A549 (cell line): ENCODE measurements at regions not wholly inside any gene's neighbourhood (a gene's known extent, or its start where the extent isn't known, plus 50 kb on each side); places are given as distances from the start of the nearest gene placed in this dataset.
A peak's percentile ranks its signal among the peaks of the same experiment; 100 is the strongest.

ENCODE experiments used
- ATAC-seq, 2 experiments: fragments of 200-7000 bp in 1 of 2; fragments of >200 bp in 1 of 2; cut with Nextera tagmentation in 1 of 2; cut with Tn5 transposase in 1 of 2; 3 replicates each; pipeline versions ENCODE4 v1.8.0 to v1.9.1; 2018 to 2020; ENCODE audit warnings: mild to moderate bottlenecking in 1 of 2, moderate library complexity in 1 of 2
- CTCF ChIA-PET: fragments of 300-600 bp; sonication (Branson Sonifier 250); formaldehyde crosslinking; extraction: SDS; loops from one replicate; lab custom pipeline; 2021; ENCODE audit warnings: antibody characterized with exemption, inconsistent platforms; lab: Yijun Ruan, JAX
- POLR2A ChIA-PET: fragments of 350-600 bp; formaldehyde crosslinking; extraction: SDS; loops from one replicate; lab custom pipeline; 2021; ENCODE audit warnings: antibody characterized with exemption, inconsistent platforms; lab: Yijun Ruan, JAX
- DNase-seq, 2 experiments: peaks; one replicate each; pipeline versions ENCODE4 v3.0.0 to v3.0.0-alpha.2; 2011 to 2016; ENCODE audit warnings: low read depth in 1 of 2, low spot score in 1 of 2
- FAIRE-seq: peaks from 2 replicates; lab custom pipeline; 2011; peaks lifted over from hg19 to GRCh38; lab: Jason Lieb, UNC
- H3K27ac ChIP-seq, 2 experiments: fragments of >200 bp; sonication (Bioruptor Twin); formaldehyde crosslinking; 3 replicates each; pipeline ENCODE4 v1.5.1; 2016 to 2017
- H3K4me1 ChIP-seq: fragments of >200 bp; sonication (Bioruptor Twin); formaldehyde crosslinking; 3 replicates; pipeline ENCODE4 v1.6.1; 2016
- H3K4me2 ChIP-seq: fragments of >200 bp; sonication (Bioruptor Twin); formaldehyde crosslinking; 3 replicates; pipeline ENCODE4 v1.6.1; 2016
- H3K4me3 ChIP-seq: fragments of >200 bp; sonication (Bioruptor Twin); formaldehyde crosslinking; 3 replicates; pipeline ENCODE4 v1.5.1; 2016
- H3K9me3 ChIP-seq: fragments of >200 bp; sonication (Bioruptor Twin); formaldehyde crosslinking; 3 replicates; pipeline ENCODE4 v1.6.1; 2016
- CBX2 ChIP-seq: fragments of 200-600 bp; sonication (generic); IDR thresholded peaks from 2 replicates; pipeline ENCODE4 v1.6.1; 2016; ENCODE audit warnings: low read depth, mild to moderate bottlenecking, borderline replicate concordance
- CBX8 ChIP-seq: fragments of 200-600 bp; sonication (generic); IDR thresholded peaks from 2 replicates; pipeline ENCODE4 v1.6.1; 2016
- CTCF ChIP-seq: fragments of >200 bp; sonication (Bioruptor Twin); formaldehyde crosslinking; IDR thresholded peaks from 3 replicates; pipeline ENCODE4 v1.5.1; 2016
- EHF ChIP-seq: fragments of 250-450 bp; sonication (Bioruptor Pico); IDR thresholded peaks from 2 replicates; pipeline ENCODE4 v1.5.0; 2020; ENCODE audit warnings: mild to moderate bottlenecking
- EHMT2 ChIP-seq: fragments of 200-600 bp; sonication (generic); IDR thresholded peaks from 2 replicates; pipeline ENCODE4 v1.6.1; 2016; ENCODE audit warnings: antibody characterized with exemption, low read depth, mild to moderate bottlenecking, moderate library complexity
- FOSB ChIP-seq: fragments of 250-450 bp; sonication (Bioruptor Pico); IDR thresholded peaks from 2 replicates; pipeline ENCODE4 v1.5.0; 2020; ENCODE audit warnings: mild to moderate bottlenecking, moderate library complexity
- FOXS1 ChIP-seq: fragments of 250-450 bp; sonication (Bioruptor Pico); IDR thresholded peaks from 2 replicates; pipeline ENCODE4 v1.5.0; 2020; ENCODE audit warnings: mild to moderate bottlenecking, moderate library complexity
- HOXB13 ChIP-seq: fragments of 250-450 bp; sonication (Bioruptor Pico); IDR thresholded peaks from 2 replicates; pipeline ENCODE4 v1.5.0; 2020; ENCODE audit warnings: low read depth, mild to moderate bottlenecking, moderate library complexity
- HOXB5 ChIP-seq: fragments of 250-450 bp; sonication (Bioruptor Pico); IDR thresholded peaks from 2 replicates; pipeline ENCODE4 v1.5.0; 2020; ENCODE audit warnings: mild to moderate bottlenecking, moderate library complexity
- MAZ ChIP-seq: fragments of 150-350 bp; IDR thresholded peaks from 2 replicates; pipeline ENCODE4 v1.6.1; 2014; ENCODE audit warnings: antibody characterized with exemption, low read depth, low read length, borderline replicate concordance
- MYC ChIP-seq: IDR thresholded peaks from 2 replicates; pipeline ENCODE4 v1.6.1; 2012; ENCODE audit warnings: mild to moderate bottlenecking, inconsistent platforms, low read length, improper control_type of control experiment, borderline replicate concordance
- POLR2A ChIP-seq: IDR thresholded peaks from 2 replicates; pipeline ENCODE4 v1.6.1; 2012; ENCODE audit warnings: mild to moderate bottlenecking, low read length
- RAD21 ChIP-seq, 2 experiments: fragments of >200 bp in 1 of 2; sonication (Bioruptor Twin) in 1 of 2; formaldehyde crosslinking in 1 of 2; IDR thresholded peaks in 1 of 2; conservative IDR thresholded peaks in 1 of 2; 2 replicates in 1 of 2; 3 replicates in 1 of 2; pipeline ENCODE4 v1.6.1; 2012 to 2018; ENCODE audit warnings: inconsistent platforms in 1 of 2
- SMC3 ChIP-seq: fragments of >200 bp; sonication (Bioruptor Twin); formaldehyde crosslinking; IDR thresholded peaks from 3 replicates; pipeline ENCODE4 v1.6.1; 2018; ENCODE audit warnings: inconsistent platforms
- ZC3H11A ChIP-seq: fragments of 450-650 bp; IDR thresholded peaks from 2 replicates; pipeline ENCODE4 v1.6.1; 2014; ENCODE audit warnings: antibody characterized with exemption, mild to moderate bottlenecking
- ZNF302 ChIP-seq: fragments of 250-450 bp; sonication (Bioruptor Pico); IDR thresholded peaks from 2 replicates; pipeline ENCODE4 v1.9.0; 2021; ENCODE audit warnings: inconsistent platforms, mild to moderate bottlenecking, moderate library complexity
- WGBS: methylation state at CpG from one replicate; pipeline ENCODE4 v1.1.6; 2017; ENCODE audit errors: missing lambda C conversion rate; 5-methylcytosine and 5-hydroxymethylcytosine counted together
- TF ChIP-seq, protein P1 (sequence below): IDR thresholded peaks from 2 replicates; pipeline ENCODE4 v1.6.1; 2012
- TF ChIP-seq, protein P2 (sequence below): fragments of 250-450 bp; sonication (Bioruptor Pico); IDR thresholded peaks from 2 replicates; pipeline ENCODE4 v1.5.0; 2020; ENCODE audit warnings: low read depth, mild to moderate bottlenecking, moderate library complexity
- TF ChIP-seq, protein P3 (sequence below): fragments of 200-600 bp; sonication (generic); IDR thresholded peaks from 2 replicates; pipeline ENCODE4 v1.6.1; 2016; ENCODE audit warnings: antibody characterized with exemption, mild to moderate bottlenecking, moderate library complexity
- TF ChIP-seq, protein P4 (sequence below): fragments of 450-650 bp; IDR thresholded peaks from 2 replicates; pipeline ENCODE4 v1.6.1; 2014; ENCODE audit warnings: antibody characterized with exemption

- CTCF ChIA-PET = interaction anchor here (1.2 to 4.7 kb wide), 5 partner anchors 23 to 340 kb away, joined by 3 to 44 read pairs (median 4); no protein-coding TSS in a partner anchor
Measured at GRCh38 chr11:56909563-56909962, 79.2 kb upstream of the OR5AK2 start.

GRCh38 chr11:56909080-56909479 lies 79.6 kb upstream of the OR5AK2 start:
- ATAC-seq (no peak), FAIRE-seq (no peak), DNase-seq (peak in 1 of 2 experiments; percentile 42)
- Histone ChIP-seq H3K4me1 (peaks cover 52% of the 10 kb centered on the region), H3K4me3 (peak overlapping the region; percentile 20; the same call in 2 of the 3 replicates), H3K9me3 (peaks cover 40% of the 10 kb centered on the region), H3K4me2 (peak overlapping the region; percentile 83), H3K27ac (peak overlapping the region; percentile 95 to 100)
- TF ChIP-seq MAZ (no peak), HOXB13 (CRISPR knock-in tag) (0 out of 2 replicates have a peak, but pooled peaks have one; percentile 45)
- 61% methylated on average over 4 of the region's 4 CpGs for WGBS
- CTCF ChIA-PET = interaction anchor here (0.7 to 4.7 kb wide), 7 partner anchors 22 to 368 kb away, joined by 3 to 44 read pairs (median 3); no protein-coding TSS in a partner anchor
- POLR2A ChIA-PET = no interaction called here

More at GRCh38 chr11:56909563-56909962, 79.2 kb upstream of the OR5AK2 start:
- ATAC-seq (peak; percentile 44 to 53; a peak in 4 of 6 replicates), DNase-seq (peak in 1 of 2 experiments; percentile 72), FAIRE-seq (no peak)
- H3K4me1 ChIP-seq = peaks cover 52% of the 10 kb centered on the region
- H3K4me2 ChIP-seq = peak overlapping the region; percentile 83
- 16% methylated on average over 1 of the region's 1 CpG for WGBS
- POLR2A ChIA-PET = interaction anchor here (1.7 to 2.6 kb wide), 4 partner anchors 23 to 340 kb away, joined by 9 to 17 read pairs (median 14); no protein-coding TSS in a partner anchor
- H3K9me3 ChIP-seq = peaks cover 40% of the 10 kb centered on the region
- TF ChIP-seq CTCF (no peak), FOXS1 (no peak), MYC (no peak), ZNF302 (CRISPR knock-in tag) (no peak), SMC3 (no peak), MAZ (no peak), EHMT2 (no peak), ZC3H11A (no peak), RAD21 (conservative IDR thresholded peaks at IDR 0.05 in 1 of 2, IDR thresholded peaks at IDR 0.05 in 1 of 2) (no peak), FOSB (CRISPR knock-in tag) (no peak), POLR2A (no peak), CBX8 (no peak), EHF (CRISPR knock-in tag) (no peak), HOXB5 (CRISPR knock-in tag) (no peak), CBX2 (no peak)
- TF ChIP-seq, protein P1, sequence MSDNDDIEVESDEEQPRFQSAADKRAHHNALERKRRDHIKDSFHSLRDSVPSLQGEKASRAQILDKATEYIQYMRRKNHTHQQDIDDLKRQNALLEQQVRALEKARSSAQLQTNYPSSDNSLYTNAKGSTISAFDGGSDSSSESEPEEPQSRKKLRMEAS = no peak
- TF ChIP-seq, protein P2, sequence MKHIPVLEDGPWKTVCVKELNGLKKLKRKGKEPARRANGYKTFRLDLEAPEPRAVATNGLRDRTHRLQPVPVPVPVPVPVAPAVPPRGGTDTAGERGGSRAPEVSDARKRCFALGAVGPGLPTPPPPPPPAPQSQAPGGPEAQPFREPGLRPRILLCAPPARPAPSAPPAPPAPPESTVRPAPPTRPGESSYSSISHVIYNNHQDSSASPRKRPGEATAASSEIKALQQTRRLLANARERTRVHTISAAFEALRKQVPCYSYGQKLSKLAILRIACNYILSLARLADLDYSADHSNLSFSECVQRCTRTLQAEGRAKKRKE = no peak
- TF ChIP-seq, protein P3, sequence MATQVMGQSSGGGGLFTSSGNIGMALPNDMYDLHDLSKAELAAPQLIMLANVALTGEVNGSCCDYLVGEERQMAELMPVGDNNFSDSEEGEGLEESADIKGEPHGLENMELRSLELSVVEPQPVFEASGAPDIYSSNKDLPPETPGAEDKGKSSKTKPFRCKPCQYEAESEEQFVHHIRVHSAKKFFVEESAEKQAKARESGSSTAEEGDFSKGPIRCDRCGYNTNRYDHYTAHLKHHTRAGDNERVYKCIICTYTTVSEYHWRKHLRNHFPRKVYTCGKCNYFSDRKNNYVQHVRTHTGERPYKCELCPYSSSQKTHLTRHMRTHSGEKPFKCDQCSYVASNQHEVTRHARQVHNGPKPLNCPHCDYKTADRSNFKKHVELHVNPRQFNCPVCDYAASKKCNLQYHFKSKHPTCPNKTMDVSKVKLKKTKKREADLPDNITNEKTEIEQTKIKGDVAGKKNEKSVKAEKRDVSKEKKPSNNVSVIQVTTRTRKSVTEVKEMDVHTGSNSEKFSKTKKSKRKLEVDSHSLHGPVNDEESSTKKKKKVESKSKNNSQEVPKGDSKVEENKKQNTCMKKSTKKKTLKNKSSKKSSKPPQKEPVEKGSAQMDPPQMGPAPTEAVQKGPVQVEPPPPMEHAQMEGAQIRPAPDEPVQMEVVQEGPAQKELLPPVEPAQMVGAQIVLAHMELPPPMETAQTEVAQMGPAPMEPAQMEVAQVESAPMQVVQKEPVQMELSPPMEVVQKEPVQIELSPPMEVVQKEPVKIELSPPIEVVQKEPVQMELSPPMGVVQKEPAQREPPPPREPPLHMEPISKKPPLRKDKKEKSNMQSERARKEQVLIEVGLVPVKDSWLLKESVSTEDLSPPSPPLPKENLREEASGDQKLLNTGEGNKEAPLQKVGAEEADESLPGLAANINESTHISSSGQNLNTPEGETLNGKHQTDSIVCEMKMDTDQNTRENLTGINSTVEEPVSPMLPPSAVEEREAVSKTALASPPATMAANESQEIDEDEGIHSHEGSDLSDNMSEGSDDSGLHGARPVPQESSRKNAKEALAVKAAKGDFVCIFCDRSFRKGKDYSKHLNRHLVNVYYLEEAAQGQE = no peak
- TF ChIP-seq, protein P4, sequence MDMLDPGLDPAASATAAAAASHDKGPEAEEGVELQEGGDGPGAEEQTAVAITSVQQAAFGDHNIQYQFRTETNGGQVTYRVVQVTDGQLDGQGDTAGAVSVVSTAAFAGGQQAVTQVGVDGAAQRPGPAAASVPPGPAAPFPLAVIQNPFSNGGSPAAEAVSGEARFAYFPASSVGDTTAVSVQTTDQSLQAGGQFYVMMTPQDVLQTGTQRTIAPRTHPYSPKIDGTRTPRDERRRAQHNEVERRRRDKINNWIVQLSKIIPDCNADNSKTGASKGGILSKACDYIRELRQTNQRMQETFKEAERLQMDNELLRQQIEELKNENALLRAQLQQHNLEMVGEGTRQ = no peak
- peak overlapping the region; percentile 95 to 100 for H3K27ac ChIP-seq
- H3K4me3 ChIP-seq = peak overlapping the region; percentile 20; the same call in 2 of the 3 replicates
